ENCODE measurements at regions not wholly inside any gene's neighbourhood (a gene's known extent, or its start where the extent isn't known, plus 50 kb on each side); places are given as distances from the start of the nearest gene placed in this dataset.
"Not testable (repeated sequence)": the region's sequence is repeated elsewhere in the genome, so short reads cannot be mapped to it uniquely, and the experiment has no call there.

DNA sequence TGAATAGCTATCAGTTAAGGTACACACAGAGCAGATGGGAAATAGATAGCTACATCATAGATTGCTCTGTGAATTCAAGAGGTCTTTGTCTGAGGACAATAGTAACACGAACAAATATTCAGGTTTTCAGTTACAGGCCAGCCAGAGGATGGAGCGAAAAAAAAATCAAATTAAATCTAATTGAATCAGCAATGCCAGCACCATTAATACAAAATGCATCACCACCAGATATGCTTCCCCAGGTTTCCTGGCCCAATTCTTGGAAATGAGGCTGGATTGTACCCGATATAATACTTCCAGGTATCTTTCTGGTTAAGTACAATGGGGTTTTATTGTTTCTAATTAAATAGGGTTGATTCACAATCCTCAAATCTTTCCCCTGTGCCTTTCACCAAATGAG is 975.8 kb upstream of the AUTS2 start:
- no peak overlapping the region for H3K27ac ChIP-seq (ENCODE audit: low read length)
- no peaks in the 10 kb centered on the region for H3K4me1 ChIP-seq (ENCODE audit: insufficient read depth, low read length)
- no peaks in the 10 kb centered on the region for H4K20me1 ChIP-seq (ENCODE audit: low read length)
- TF ChIP-seq CTCF (conservative IDR thresholded peaks at IDR 0.05; ENCODE audit: low read depth, low read length), result no peak
- TF ChIP-seq EZH2phosphoT487 (IDR thresholded peaks at IDR 0.05; ENCODE audit: borderline replicate concordance, low read length), result no peak
- TF ChIP-seq EZH2 (IDR thresholded peaks at IDR 0.05; ENCODE audit: low read length, unreplicated experiment), result no peak
- H2AFZ ChIP-seq (ENCODE audit: low read length), result no peak overlapping the region
- ChIA-PET POLR2A (ENCODE audit: unreplicated experiment) (no interaction called here), CTCF (no interaction called here)
- no peak for ATAC-seq
- no peaks in the 10 kb centered on the region for H3K27me3 ChIP-seq (ENCODE audit: low read length)
- intact Hi-C loops (cut with micrococcal nuclease), result no loop called here
- H3K9me2 ChIP-seq (replicated peaks; ENCODE audit: low read length), result no peaks in the 10 kb centered on the region
- no peak overlapping the region for H3K9ac ChIP-seq (ENCODE audit: low read length)
- H3K4me2 ChIP-seq (ENCODE audit: low read length), result no peak overlapping the region
- H3K79me2 ChIP-seq (ENCODE audit: low read length), result no peaks in the 10 kb centered on the region
- BruUV-seq (replicated peaks), result no TSS peak
- DNase-seq, result no peak
- H3K4me3 ChIP-seq (ENCODE audit: low read length), result no peak overlapping the region
- no peaks in the 10 kb centered on the region for H3F3A ChIP-seq (ENCODE audit: low read length, unreplicated experiment)
- no peaks in the 10 kb centered on the region for H3K36me3 ChIP-seq (ENCODE audit: low read depth, low read length)
- 0 out of 2 replicates have a peak, but pooled peaks cover 4% of the 10 kb centered on the region for H3K9me3 ChIP-seq (ENCODE audit: low read length)

GRCh38 chr7:68623030-68623429 is 975.2 kb upstream of the AUTS2 start:
- no peak for DNase-seq
- H3K4me3 ChIP-seq (ENCODE audit: low read length), result no peak overlapping the region
- no peaks in the 10 kb centered on the region for H3K27me3 ChIP-seq (ENCODE audit: low read length)
- H3K9me2 ChIP-seq (replicated peaks; ENCODE audit: low read length), result no peaks in the 10 kb centered on the region
- no peak for TF ChIP-seq EZH2 (IDR thresholded peaks at IDR 0.05; ENCODE audit: low read length, unreplicated experiment)
- TF ChIP-seq CTCF (conservative IDR thresholded peaks at IDR 0.05; ENCODE audit: low read depth, low read length), result no peak
- no peak for TF ChIP-seq EZH2phosphoT487 (IDR thresholded peaks at IDR 0.05; ENCODE audit: borderline replicate concordance, low read length)
- no peak for ATAC-seq
- H3K4me2 ChIP-seq (ENCODE audit: low read length), result no peak overlapping the region
- no TSS peak for BruUV-seq (replicated peaks)
- H3K4me1 ChIP-seq (ENCODE audit: insufficient read depth, low read length), result no peaks in the 10 kb centered on the region
- no peaks in the 10 kb centered on the region for H3K79me2 ChIP-seq (ENCODE audit: low read length)
- H3K36me3 ChIP-seq (ENCODE audit: low read depth, low read length), result no peaks in the 10 kb centered on the region
- no peak overlapping the region for H2AFZ ChIP-seq (ENCODE audit: low read length)
- intact Hi-C loops (cut with micrococcal nuclease), result no loop called here
- no peaks in the 10 kb centered on the region for H4K20me1 ChIP-seq (ENCODE audit: low read length)
- no peaks in the 10 kb centered on the region for H3F3A ChIP-seq (ENCODE audit: low read length, unreplicated experiment)
- 0 out of 2 replicates have a peak, but pooled peaks cover 4% of the 10 kb centered on the region for H3K9me3 ChIP-seq (ENCODE audit: low read length)
- ChIA-PET CTCF (no interaction called here), POLR2A (ENCODE audit: unreplicated experiment) (no interaction called here)
- H3K9ac ChIP-seq (ENCODE audit: low read length), result no peak overlapping the region
- H3K27ac ChIP-seq (ENCODE audit: low read length), result no peak overlapping the region

GRCh38 chr7:68627247-68627864 is 970.9 kb upstream of the AUTS2 start:
- Histone ChIP-seq H3K9me3 (ENCODE audit: low read length) (no peaks in the 10 kb centered on the region; the same call in 1 of the 2 replicates), H3K4me1 (ENCODE audit: insufficient read depth, low read length) (no peaks in the 10 kb centered on the region), H3K9me2 (replicated peaks; ENCODE audit: low read length) (no peaks in the 10 kb centered on the region), H3K9ac (ENCODE audit: low read length) (no peak overlapping the region), H3K4me3 (ENCODE audit: low read length) (no peak overlapping the region), H3K27ac (ENCODE audit: low read length) (no peak overlapping the region), H3K79me2 (ENCODE audit: low read length) (no peaks in the 10 kb centered on the region), H3F3A (ENCODE audit: low read length, unreplicated experiment) (no peaks in the 10 kb centered on the region), H3K4me2 (ENCODE audit: low read length) (no peak overlapping the region), H4K20me1 (ENCODE audit: low read length) (no peaks in the 10 kb centered on the region), H2AFZ (ENCODE audit: low read length) (no peak overlapping the region), H3K36me3 (ENCODE audit: low read depth, low read length) (no peaks in the 10 kb centered on the region), H3K27me3 (ENCODE audit: low read length) (no peaks in the 10 kb centered on the region)
- DNase-seq (no peak), ATAC-seq (no peak)
- TF ChIP-seq EZH2phosphoT487 (IDR thresholded peaks at IDR 0.05; ENCODE audit: borderline replicate concordance, low read length) (no peak), EZH2 (IDR thresholded peaks at IDR 0.05; ENCODE audit: low read length, unreplicated experiment) (no peak), CTCF (conservative IDR thresholded peaks at IDR 0.05; ENCODE audit: low read depth, low read length) (no peak)
- no TSS peak for BruUV-seq (replicated peaks)
- POLR2A ChIA-PET (ENCODE audit: unreplicated experiment), result no interaction called here
- intact Hi-C loops (cut with micrococcal nuclease), result no loop called here
- CTCF ChIA-PET, result no interaction called here

DNA sequence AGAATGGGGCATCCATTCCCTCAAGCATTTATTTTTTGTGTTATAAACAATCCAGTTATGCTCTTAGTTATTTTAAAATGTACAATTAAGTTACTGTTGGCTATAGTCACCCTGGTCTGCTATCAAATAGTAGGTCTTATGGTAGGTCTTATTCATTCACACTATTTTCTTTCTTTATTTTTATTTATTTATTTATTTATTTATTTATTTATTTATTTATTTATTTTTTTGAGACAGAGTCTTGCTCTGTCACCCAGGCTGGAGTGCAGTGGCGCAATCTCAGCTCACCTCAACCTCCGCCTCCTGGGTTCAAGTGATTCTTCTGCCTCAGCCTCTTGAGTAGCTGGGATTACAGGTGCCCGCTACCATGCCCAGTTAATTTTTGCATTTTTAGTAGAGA is 967.4 kb upstream of the AUTS2 start:
- H3K27me3 ChIP-seq (ENCODE audit: low read length); ATAC-seq; BruUV-seq (replicated peaks); H2AFZ ChIP-seq (ENCODE audit: low read length); H3K79me2 ChIP-seq (ENCODE audit: low read length); DNase-seq; H3K9me3 ChIP-seq (ENCODE audit: low read length); H3K27ac ChIP-seq (ENCODE audit: low read length); CTCF ChIA-PET; H3K4me3 ChIP-seq (ENCODE audit: low read length); H3K36me3 ChIP-seq (ENCODE audit: low read depth, low read length); H3K4me1 ChIP-seq (ENCODE audit: insufficient read depth, low read length); H4K20me1 ChIP-seq (ENCODE audit: low read length); H3K9ac ChIP-seq (ENCODE audit: low read length); H3K4me2 ChIP-seq (ENCODE audit: low read length); H3K9me2 ChIP-seq (replicated peaks; ENCODE audit: low read length); POLR2A ChIA-PET (ENCODE audit: unreplicated experiment); H3F3A ChIP-seq (ENCODE audit: low read length, unreplicated experiment); intact Hi-C loops (cut with micrococcal nuclease): not testable (repeated sequence)
